ENCODE measurements at regions not wholly inside any gene's neighbourhood (a gene's known extent, or its start where the extent isn't known, plus 50 kb on each side); places are given as distances from the start of the nearest gene placed in this dataset.
"Not testable (repeated sequence)": the region's sequence is repeated elsewhere in the genome, so short reads cannot be mapped to it uniquely, and the experiment has no call there.

DNA sequence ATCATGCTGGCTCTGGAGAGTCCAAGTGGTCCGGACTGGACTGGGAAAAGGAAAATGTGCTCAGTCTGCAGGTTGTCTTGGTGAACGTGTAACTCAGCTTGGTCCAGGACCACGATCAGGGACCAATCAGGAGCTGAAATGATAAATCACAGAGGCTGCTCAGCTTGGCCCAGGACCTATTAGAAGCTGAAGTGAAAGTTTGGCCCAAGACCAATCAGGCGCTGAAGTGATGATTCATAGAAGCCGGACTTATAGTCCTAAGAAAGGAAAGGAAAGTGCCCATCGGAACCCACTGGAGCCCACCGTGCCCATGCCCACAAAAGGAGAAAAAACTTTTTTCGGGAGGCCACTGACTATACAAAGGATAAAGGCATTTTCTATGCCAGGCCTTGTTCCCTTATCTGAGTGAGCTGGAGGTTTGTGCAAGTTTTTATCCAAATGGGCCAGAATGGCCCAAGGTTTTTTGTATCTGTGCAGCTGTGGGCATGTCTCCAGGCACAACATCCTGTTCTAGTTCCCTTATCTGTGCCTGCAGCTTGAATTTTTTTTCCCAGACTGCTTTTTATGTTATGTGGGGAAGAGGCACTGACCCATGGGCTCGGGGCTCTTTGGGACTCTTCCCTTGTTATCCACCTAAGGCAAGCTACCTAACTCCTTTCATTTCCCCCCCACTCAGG is 194.4 kb downstream of the FAM133A start:
- in situ Hi-C loops (cut with HindIII; ENCODE audit: low sequenced_read_pairs), result no loop called here

DNA sequence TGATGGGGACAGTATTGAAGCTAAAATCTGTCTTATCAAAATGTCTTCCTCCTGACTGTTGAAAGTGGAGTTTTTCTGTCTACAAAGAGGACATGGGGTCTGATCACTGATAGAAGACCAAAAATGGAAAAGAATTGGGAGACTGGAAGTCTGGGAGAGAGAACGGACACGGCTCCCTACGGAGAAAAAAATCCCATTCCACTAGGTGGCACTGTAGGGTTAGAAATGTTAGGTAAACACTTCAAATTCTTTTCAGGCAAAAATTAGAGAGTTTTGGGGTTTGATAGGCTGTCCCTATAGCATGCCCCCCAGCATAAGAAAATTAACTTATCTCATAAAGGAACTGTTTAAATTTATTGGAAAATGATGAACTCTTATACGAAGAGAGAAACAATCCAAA is 200.5 kb downstream of the FAM133A start:
- TF ChIP-seq, protein P1, sequence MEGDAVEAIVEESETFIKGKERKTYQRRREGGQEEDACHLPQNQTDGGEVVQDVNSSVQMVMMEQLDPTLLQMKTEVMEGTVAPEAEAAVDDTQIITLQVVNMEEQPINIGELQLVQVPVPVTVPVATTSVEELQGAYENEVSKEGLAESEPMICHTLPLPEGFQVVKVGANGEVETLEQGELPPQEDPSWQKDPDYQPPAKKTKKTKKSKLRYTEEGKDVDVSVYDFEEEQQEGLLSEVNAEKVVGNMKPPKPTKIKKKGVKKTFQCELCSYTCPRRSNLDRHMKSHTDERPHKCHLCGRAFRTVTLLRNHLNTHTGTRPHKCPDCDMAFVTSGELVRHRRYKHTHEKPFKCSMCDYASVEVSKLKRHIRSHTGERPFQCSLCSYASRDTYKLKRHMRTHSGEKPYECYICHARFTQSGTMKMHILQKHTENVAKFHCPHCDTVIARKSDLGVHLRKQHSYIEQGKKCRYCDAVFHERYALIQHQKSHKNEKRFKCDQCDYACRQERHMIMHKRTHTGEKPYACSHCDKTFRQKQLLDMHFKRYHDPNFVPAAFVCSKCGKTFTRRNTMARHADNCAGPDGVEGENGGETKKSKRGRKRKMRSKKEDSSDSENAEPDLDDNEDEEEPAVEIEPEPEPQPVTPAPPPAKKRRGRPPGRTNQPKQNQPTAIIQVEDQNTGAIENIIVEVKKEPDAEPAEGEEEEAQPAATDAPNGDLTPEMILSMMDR (IDR thresholded peaks at IDR 0.05; ENCODE audit: low read depth, low read length), result peak; percentile 17
- H3K4me3 ChIP-seq (ENCODE audit: low read depth, low read length), result no peak overlapping the region
- in situ Hi-C loops (cut with HindIII; ENCODE audit: low sequenced_read_pairs), result no loop called here
- no peak for DNase-seq (ENCODE audit: low read depth, low spot score)

More for the DNA sequence above, 194.4 kb downstream of the FAM133A start:
- H3K4me3 ChIP-seq (ENCODE audit: low read depth, low read length), result no peak overlapping the region
- TF ChIP-seq, protein P1 (IDR thresholded peaks at IDR 0.05; ENCODE audit: low read depth, low read length), result no peak
- DNase-seq (ENCODE audit: low read depth, low spot score), result no peak

- no peak for DNase-seq (ENCODE audit: low read depth, low spot score)
- in situ Hi-C loops (cut with HindIII; ENCODE audit: low sequenced_read_pairs), result no loop called here
- no peak overlapping the region for H3K4me3 ChIP-seq (ENCODE audit: low read depth, low read length)
- TF ChIP-seq, protein P1 (IDR thresholded peaks at IDR 0.05; ENCODE audit: low read depth, low read length), result no peak
These were observed 201.7 kb downstream of the FAM133A start for GRCh38 chrX:93875621-93876282.

DNA sequence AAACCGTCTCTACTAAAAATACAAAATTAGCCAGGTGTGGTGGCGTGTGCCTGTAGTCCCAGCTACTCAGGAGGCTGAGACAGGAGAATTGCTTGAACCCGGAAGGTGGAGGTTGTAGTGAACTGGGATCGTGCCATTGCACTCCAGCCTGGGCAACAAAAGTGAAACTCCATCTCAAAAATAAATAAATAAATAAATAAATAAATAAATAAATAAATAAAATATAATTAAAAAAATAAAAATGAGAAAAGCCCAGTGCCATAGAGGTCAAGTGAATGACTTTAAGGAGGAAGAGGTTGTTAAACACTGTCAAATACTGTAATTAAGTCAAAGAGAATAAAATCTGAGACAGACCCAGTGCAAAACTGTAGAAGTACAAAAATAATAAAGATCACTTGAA is 247.0 kb downstream of the FAM133A start:
- in situ Hi-C loops (cut with HindIII; ENCODE audit: low sequenced_read_pairs); DNase-seq (ENCODE audit: low read depth, low spot score): not testable (repeated sequence)

DNA sequence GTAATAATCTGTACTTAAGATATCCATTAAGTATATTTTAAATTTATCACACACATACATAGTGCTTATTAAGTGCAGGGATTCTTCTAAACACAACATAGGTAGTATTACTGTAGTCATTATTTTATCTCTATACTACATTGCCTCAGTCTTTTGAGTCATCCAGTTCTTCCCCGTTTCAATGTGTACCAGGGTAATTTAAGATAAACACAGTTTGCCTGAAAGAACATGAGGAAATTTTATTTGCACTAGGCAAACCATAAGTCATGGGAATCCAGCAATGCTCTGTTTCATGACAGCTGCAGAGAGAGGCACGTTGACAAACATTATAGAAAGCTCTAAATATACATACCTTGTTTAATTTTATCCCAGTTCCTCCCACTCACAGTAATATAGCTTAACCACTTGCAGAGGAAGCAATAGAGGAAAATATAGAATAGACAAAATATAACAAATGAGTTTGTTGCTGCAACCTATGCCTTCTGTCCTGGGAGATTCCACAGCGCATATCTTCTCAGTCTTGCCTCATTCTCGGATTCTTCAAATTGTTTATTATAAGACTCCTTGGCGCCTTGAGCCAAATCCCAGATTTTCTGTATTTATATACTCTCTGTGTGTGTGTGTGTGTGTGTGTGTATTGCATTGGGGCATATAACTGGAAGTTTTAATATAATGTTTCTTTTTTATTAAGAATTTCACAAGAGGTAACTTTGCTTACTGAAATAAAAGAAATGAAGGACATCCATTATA is 258.6 kb downstream of the FAM133A start:
- in situ Hi-C loops (cut with HindIII; ENCODE audit: low sequenced_read_pairs), result no loop called here
- no peak for DNase-seq (ENCODE audit: low read depth, low spot score)
- TF ChIP-seq, protein P1 (IDR thresholded peaks at IDR 0.05; ENCODE audit: low read depth, low read length), result no peak
- no peak overlapping the region for H3K4me3 ChIP-seq (ENCODE audit: low read depth, low read length)

More for the DNA sequence above, 247.0 kb downstream of the FAM133A start:
- not testable (repeated sequence) for H3K4me3 ChIP-seq (ENCODE audit: low read depth, low read length)

DNA sequence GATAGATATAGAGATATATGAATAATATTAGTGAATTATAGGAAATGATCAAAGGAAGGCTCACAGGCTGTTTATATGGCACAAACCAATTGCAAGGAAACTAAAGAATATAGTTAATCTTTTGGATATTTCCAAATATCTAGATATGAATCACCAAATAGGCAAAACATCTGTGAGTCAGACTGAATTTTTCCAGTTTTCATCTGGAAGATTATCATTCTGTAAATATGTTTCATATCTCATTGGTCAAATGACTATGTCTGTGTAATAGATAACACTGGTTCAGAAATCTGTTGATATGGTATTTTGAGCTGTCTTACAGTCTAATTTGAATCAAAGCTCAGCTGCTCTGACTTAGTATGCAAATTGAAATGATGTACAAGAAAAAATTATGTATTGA is 303.6 kb downstream of the FAM133A start:
- H3K4me3 ChIP-seq (ENCODE audit: low read depth, low read length), result no peak overlapping the region
- no peak for DNase-seq (ENCODE audit: low read depth, low spot score)
- TF ChIP-seq, protein P1 (IDR thresholded peaks at IDR 0.05; ENCODE audit: low read depth, low read length), result no peak
- in situ Hi-C loops (cut with HindIII; ENCODE audit: low sequenced_read_pairs), result no loop called here

Measured in astrocyte of the spinal cord (primary cell).